Testis (tissue), 2 donors: ENCODE measurements at regions not wholly inside any gene's neighbourhood (a gene's known extent, or its start where the extent isn't known, plus 50 kb on each side); places are given as distances from the start of the nearest gene placed in this dataset.

Experiments
- DNase-seq: peaks from one replicate; pipeline ENCODE4 v3.0.0-alpha.2; 2019
- H3K27ac ChIP-seq, 2 donors: fragments of 200-600 bp; sonication (generic); one replicate each; pipeline ENCODE4 v1.5.1; 2019
- H3K27me3 ChIP-seq: fragments of 200-600 bp; sonication (generic); one replicate; pipeline ENCODE4 v1.5.1; 2019
- H3K36me3 ChIP-seq: fragments of 200-600 bp; sonication (generic); one replicate; pipeline ENCODE4 v1.5.1; 2017; ENCODE audit warnings: low read depth; ENCODE audit errors: missing control alignments
- H3K4me1 ChIP-seq: fragments of 200-600 bp; sonication (generic); one replicate; pipeline ENCODE4 v1.5.1; 2019
- H3K4me3 ChIP-seq, 2 donors: fragments of 200-600 bp; sonication (generic); one replicate each; pipeline ENCODE4 v1.5.1; 2017 to 2019
- H3K9me3 ChIP-seq: fragments of 200-600 bp; sonication (generic); one replicate; pipeline ENCODE4 v1.5.1; 2017
- POLR2A ChIP-seq: fragments of 450-650 bp; IDR thresholded peaks from one replicate; pipeline ENCODE4 v1.6.1; 2017; ENCODE audit warnings: antibody characterized with exemption, mild to moderate bottlenecking, moderate library complexity
- WGBS, 2 donors: methylation state at CpG; one replicate each; pipeline ENCODE4 v1.1.5; 2018; 5-methylcytosine and 5-hydroxymethylcytosine counted together
- intact Hi-C: fragments of 100-400 bp; cut with DNase I; formaldehyde crosslinking; loops from one replicate; pipeline ENCODE4 v1.15.1; 2023; ENCODE audit warnings: low total_unique reads
- TF ChIP-seq, protein P1 (sequence below), 3 experiments: fragments of 450-650 bp in 2 of 3; fragments of 200-600 bp in 1 of 3; sonication (generic) in 1 of 3; IDR thresholded peaks; one replicate each; pipeline ENCODE4 v1.5.1; 2016 to 2019; ENCODE audit warnings: antibody characterized with exemption in 3 of 3, mild to moderate bottlenecking in 2 of 3, moderate library complexity in 1 of 3

DNA sequence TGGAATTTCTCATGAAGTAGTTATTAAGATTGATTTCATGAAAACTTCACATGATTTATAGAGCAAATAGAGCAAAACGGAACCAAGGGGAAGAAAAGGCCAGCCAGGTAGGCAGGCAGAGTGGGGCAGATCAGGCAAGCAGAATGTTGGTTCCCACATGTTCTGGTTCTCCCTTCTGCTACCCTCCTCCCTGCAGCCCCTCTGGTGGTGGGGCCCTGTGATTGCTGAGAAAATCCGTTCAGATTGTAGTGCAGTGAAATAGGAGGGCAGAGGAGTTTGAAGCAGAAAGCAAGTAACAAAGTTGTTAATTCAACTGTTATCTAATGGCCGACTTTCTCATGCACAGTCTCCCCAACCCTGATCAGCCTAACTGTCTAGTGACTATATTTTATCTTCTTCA, 185.3 kb downstream of the MID1IP1 start:
- Histone ChIP-seq H3K27me3 (no peaks in the 10 kb centered on the region), H3K4me3 (no peak overlapping the region), H3K9me3 (no peaks in the 10 kb centered on the region), H3K36me3 (no peaks in the 10 kb centered on the region), H3K4me1 (no peaks in the 10 kb centered on the region), H3K27ac (no peak overlapping the region)
- TF ChIP-seq, protein P1, sequence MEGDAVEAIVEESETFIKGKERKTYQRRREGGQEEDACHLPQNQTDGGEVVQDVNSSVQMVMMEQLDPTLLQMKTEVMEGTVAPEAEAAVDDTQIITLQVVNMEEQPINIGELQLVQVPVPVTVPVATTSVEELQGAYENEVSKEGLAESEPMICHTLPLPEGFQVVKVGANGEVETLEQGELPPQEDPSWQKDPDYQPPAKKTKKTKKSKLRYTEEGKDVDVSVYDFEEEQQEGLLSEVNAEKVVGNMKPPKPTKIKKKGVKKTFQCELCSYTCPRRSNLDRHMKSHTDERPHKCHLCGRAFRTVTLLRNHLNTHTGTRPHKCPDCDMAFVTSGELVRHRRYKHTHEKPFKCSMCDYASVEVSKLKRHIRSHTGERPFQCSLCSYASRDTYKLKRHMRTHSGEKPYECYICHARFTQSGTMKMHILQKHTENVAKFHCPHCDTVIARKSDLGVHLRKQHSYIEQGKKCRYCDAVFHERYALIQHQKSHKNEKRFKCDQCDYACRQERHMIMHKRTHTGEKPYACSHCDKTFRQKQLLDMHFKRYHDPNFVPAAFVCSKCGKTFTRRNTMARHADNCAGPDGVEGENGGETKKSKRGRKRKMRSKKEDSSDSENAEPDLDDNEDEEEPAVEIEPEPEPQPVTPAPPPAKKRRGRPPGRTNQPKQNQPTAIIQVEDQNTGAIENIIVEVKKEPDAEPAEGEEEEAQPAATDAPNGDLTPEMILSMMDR (IDR thresholded peaks at IDR 0.05) = no peak
- no peak for TF ChIP-seq POLR2A
- 69 to 70% methylated on average over 3 of the region's 3 CpGs for WGBS, 2 donors
- intact Hi-C loops = no loop called here
- DNase-seq = no peak

DNA sequence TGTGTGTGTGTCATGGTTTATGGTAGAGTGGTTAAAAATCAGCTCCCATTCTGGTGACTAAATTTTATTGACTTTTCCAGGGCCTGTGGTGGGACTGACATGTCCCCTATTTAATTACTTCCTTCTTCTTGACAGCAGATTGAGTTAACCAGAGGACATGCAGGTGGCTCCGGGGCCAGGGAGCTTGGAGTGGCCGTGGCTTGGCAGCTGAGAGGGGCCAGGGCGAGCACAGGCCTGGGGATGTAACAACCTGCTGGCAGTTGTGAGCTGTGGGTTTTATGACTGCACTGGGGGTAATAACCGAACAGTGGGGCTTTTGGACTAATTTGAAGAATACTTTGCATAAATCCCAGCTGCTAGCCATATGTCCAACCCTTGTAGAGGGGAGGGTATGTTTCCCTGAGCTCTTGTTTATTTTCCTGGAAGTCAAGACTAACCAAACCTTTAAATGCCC, 186.0 kb downstream of the MID1IP1 start:
- Histone ChIP-seq H3K9me3 (no peaks in the 10 kb centered on the region), H3K27me3 (no peaks in the 10 kb centered on the region), H3K4me3 (no peak overlapping the region), H3K27ac (no peak overlapping the region), H3K36me3 (no peaks in the 10 kb centered on the region), H3K4me1 (peaks cover 2% of the 10 kb centered on the region)
- 76% methylated on average over 4 of the region's 4 CpGs; no CpG with 5 or more reads in 1 of the 2 donors for WGBS, 2 donors
- intact Hi-C loops = no loop called here
- DNase-seq = no peak
- TF ChIP-seq, protein P1 (IDR thresholded peaks at IDR 0.05) = no peak
- TF ChIP-seq POLR2A = no peak

DNA sequence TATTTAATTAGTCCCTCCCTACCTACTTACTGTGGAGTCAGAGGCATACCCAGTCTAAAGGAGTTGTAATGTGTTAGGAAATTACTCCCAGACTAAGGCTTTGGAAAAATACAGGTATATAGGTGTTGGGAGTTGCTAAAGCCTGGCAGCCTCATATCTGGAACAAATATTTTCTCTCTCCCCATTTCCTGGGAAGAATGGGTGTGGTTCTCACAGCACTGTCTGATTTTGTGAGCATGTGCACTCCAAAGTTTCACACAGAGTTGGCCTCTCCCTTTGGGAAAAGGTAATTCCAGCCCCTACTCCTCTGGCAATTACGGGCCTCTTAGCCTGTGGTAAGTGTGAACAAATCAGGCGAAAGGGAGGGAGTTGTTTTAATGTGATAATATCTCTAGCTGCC, 187.0 kb downstream of the MID1IP1 start:
- Histone ChIP-seq H3K4me3 (no peak overlapping the region), H3K36me3 (no peaks in the 10 kb centered on the region), H3K9me3 (no peaks in the 10 kb centered on the region), H3K27ac (no peak overlapping the region), H3K4me1 (peaks cover 3% of the 10 kb centered on the region), H3K27me3 (no peaks in the 10 kb centered on the region)
- intact Hi-C loops = no loop called here
- no peak for DNase-seq
- 87 to 95% methylated on average over 2 of the region's 2 CpGs for WGBS, 2 donors
- no peak for TF ChIP-seq POLR2A
- TF ChIP-seq, protein P1 (IDR thresholded peaks at IDR 0.05) = no peak

DNA sequence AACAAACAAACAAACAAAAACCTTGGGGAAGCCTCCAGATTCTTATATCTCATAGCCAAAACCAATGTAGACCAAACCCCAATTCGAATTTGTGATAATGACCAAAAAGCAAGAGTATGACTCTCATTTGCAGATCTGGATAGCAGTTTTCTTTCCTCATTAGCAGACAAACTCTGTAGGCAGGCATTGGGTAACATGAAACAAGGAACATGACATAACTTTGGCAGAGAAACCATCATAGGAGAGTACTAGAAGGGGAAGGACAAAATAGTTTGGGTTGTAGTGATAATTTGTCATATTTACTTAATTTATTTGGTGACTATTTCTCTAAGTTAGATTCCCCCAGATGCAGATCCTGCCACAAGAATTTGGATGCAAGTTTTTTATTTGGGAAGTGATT, 187.8 kb downstream of the MID1IP1 start:
- Histone ChIP-seq H3K27me3 (no peaks in the 10 kb centered on the region), H3K27ac (no peak overlapping the region), H3K9me3 (no peaks in the 10 kb centered on the region), H3K4me1 (peaks cover 3% of the 10 kb centered on the region), H3K4me3 (no peak overlapping the region), H3K36me3 (no peaks in the 10 kb centered on the region)
- TF ChIP-seq, protein P1 (IDR thresholded peaks at IDR 0.05) = no peak
- no peak for TF ChIP-seq POLR2A
- no peak for DNase-seq
- intact Hi-C loops = no loop called here
- WGBS, 2 donors = 83 to 90% methylated on average over 1 of the region's 1 CpG

DNA sequence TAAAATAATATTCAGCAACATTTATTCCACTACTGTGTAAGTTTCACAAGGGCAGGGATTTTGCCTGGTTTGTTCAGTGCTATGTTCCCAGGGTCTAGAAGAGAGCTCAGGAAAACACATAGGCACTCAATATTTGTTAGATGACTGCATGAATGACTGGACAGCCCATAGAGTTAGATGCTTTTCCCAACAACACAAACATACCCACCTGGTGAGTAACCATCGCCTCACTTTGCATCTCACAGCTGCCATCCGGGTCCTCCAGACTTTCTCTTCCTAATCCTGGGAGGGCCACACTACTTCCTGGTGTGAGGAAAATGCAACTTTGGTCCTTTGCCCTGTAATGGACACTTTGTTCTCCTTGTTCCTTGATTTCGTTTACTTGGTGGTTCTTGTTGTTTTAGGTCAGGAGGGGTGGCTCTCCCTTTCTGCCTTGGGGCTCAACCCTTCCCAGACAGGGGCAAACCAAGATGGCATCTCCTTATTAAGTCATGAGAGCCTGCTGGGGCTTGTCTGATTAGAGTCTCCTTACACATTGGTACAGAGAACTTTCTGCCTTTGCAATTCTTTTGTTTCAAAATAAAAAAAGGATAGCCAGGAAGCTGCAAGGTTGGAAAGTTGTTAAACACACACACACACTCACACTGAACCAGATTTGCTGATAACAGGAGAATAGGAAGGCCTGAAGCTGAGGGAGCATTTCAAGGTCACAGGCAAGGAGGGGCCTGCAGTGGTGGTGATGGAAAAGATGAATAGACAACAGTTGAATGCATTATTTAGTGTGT, 190.6 kb downstream of the MID1IP1 start:
- no peak for DNase-seq
- no peak for TF ChIP-seq POLR2A
- TF ChIP-seq, protein P1 (IDR thresholded peaks at IDR 0.05) = no peak
- Histone ChIP-seq H3K9me3 (no peaks in the 10 kb centered on the region), H3K36me3 (no peaks in the 10 kb centered on the region), H3K4me1 (peaks cover 3% of the 10 kb centered on the region), H3K4me3 (no peak overlapping the region), H3K27me3 (no peaks in the 10 kb centered on the region), H3K27ac (no peak overlapping the region)
- WGBS, 2 donors = 56 to 57% methylated on average over 1 to 3 of the region's 3 CpGs
- intact Hi-C loops = no loop called here
